Gastrocnemius medialis (tissue), 4 donors: ENCODE measurements at regions not wholly inside any gene's neighbourhood (a gene's known extent, or its start where the extent isn't known, plus 50 kb on each side); places are given as distances from the start of the nearest gene placed in this dataset.
A peak's percentile ranks its signal among the peaks of the same experiment; 100 is the strongest.

Source experiments
- ATAC-seq, 2 donors: fragments of 150-250 bp; one replicate each; pipeline ENCODE4 v1.9.1; 2016
- DNase-seq, 2 donors: peaks; one replicate each; pipeline ENCODE4 v3.0.0-alpha.2; 2019
- H3K27ac ChIP-seq, 4 donors: fragments of 200-600 bp; sonication (generic); 1 replicate in 1 of 4; 2 replicates in 3 of 4; pipeline ENCODE4 v1.5.1; 2016 to 2018; ENCODE audit warnings: mild to moderate bottlenecking in 2 of 4, moderate library complexity in 1 of 4
- H3K27me3 ChIP-seq, 3 donors: fragments of 200-600 bp; sonication (generic) in 2 of 3; 1 replicate in 1 of 3; 2 replicates in 2 of 3; pipeline versions ENCODE4 v1.5.1 to v1.6.0; 2016 to 2019; ENCODE audit warnings: mild to moderate bottlenecking in 1 of 3, moderate library complexity in 1 of 3
- H3K36me3 ChIP-seq, 2 donors: fragments of 200-600 bp; sonication (generic) in 1 of 2; one replicate each; pipeline ENCODE4 v1.5.1; 2017 to 2018
- H3K4me1 ChIP-seq, 2 donors: fragments of 200-600 bp; sonication (generic) in 1 of 2; one replicate each; pipeline ENCODE4 v1.5.1; 2016 to 2017; ENCODE audit warnings: mild to moderate bottlenecking in 2 of 2
- H3K4me3 ChIP-seq, 4 donors: fragments of 200-600 bp; sonication (generic) in 3 of 4; 1 replicate in 1 of 4; 2 replicates in 3 of 4; pipeline ENCODE4 v1.5.1; 2016 to 2019; ENCODE audit warnings: mild to moderate bottlenecking in 2 of 4
- H3K9me3 ChIP-seq, 3 donors: fragments of 200-600 bp; sonication (generic) in 2 of 3; 1 replicate in 1 of 3; 2 replicates in 2 of 3; pipeline ENCODE4 v1.5.1; 2016 to 2019
- CTCF ChIP-seq, 5 experiments: fragments of 450-650 bp in 3 of 5; fragments of 200-600 bp in 2 of 5; sonication (generic) in 2 of 5; IDR thresholded peaks in 4 of 5; conservative IDR thresholded peaks in 1 of 5; 1 replicate in 4 of 5; 2 replicates in 1 of 5; pipeline ENCODE4 v1.5.1; 2016 to 2019; ENCODE audit warnings: antibody characterized with exemption in 5 of 5, mild to moderate bottlenecking in 3 of 5, moderate library complexity in 3 of 5
- POLR2A ChIP-seq, 2 donors: fragments of 450-650 bp; IDR thresholded peaks; one replicate each; pipeline ENCODE4 v1.6.1; 2017; ENCODE audit warnings: antibody characterized with exemption in 2 of 2, mild to moderate bottlenecking in 2 of 2, moderate library complexity in 2 of 2
- in situ Hi-C, 4 donors: fragments of 200-750 bp; cut with MboI; loops; one replicate each; pipeline versions ENCODE4 v1.15.0 to v1.8.0; 2017; ENCODE audit warnings: low sequenced_read_pairs in 4 of 4
- intact Hi-C: fragments of 100-400 bp; cut with DNase I; formaldehyde crosslinking; loops from one replicate; pipeline ENCODE4 v1.15.1; 2023; ENCODE audit warnings: low total_unique reads

GRCh38 chr3:127041264-127041820 is 58.4 kb downstream of the PLXNA1 start:
- TF ChIP-seq CTCF (IDR thresholded peaks at IDR 0.05 in 4 of 5, conservative IDR thresholded peaks at IDR 0.05 in 1 of 5) (no peak), POLR2A (IDR thresholded peaks at IDR 0.05) (no peak)
- no peak overlapping the region for H3K4me3 ChIP-seq
- H3K36me3 ChIP-seq = no peaks in the 10 kb centered on the region
- in situ Hi-C loops = no loop called here
- no peak for ATAC-seq
- no peaks in the 10 kb centered on the region for H3K9me3 ChIP-seq
- H3K27me3 ChIP-seq = no peaks in the 10 kb centered on the region
- H3K4me1 ChIP-seq = no peaks in the 10 kb centered on the region
- intact Hi-C loops = no loop called here
- DNase-seq = peak in 1 of 2 donors; percentile 9
- H3K27ac ChIP-seq = no peak overlapping the region

- no peaks in the 10 kb centered on the region for H3K4me1 ChIP-seq
- ATAC-seq (no peak), DNase-seq (peak in 1 of 2 donors; percentile 1)
- in situ Hi-C loops (no loop called here), intact Hi-C loops (no loop called here)
- H3K27ac ChIP-seq = no peak overlapping the region
- no peaks in the 10 kb centered on the region for H3K36me3 ChIP-seq
- H3K4me3 ChIP-seq = no peak overlapping the region
- no peaks in the 10 kb centered on the region for H3K9me3 ChIP-seq
- TF ChIP-seq CTCF (IDR thresholded peaks at IDR 0.05 in 4 of 5, conservative IDR thresholded peaks at IDR 0.05 in 1 of 5) = no peak
- H3K27me3 ChIP-seq = no peaks in the 10 kb centered on the region
These were observed 59.0 kb downstream of the PLXNA1 start for GRCh38 chr3:127041933-127042332.

DNA sequence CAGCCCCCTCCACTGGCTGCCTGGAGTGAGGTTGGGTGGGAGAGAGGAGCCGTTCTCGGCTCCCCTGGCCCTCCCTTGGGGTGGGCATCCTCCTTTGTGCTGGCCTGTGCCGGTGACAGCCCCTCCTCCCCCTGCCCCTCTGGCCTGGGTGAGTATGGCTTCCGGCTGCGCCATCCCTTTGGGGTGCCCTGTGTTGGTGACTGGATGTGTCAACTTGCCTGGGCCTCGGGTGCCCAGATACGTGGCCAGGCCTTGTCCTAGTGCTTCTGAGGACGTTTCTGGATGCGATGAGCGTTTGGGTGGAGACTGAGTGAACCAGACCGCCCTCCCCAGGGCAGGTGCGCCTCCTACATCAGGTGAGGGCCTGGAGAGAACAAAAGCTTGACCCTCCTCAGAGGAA is 59.7 kb downstream of the PLXNA1 start:
- H3K9me3 ChIP-seq = no peaks in the 10 kb centered on the region
- peak in 1 of 2 donors; percentile 3 for DNase-seq
- intact Hi-C loops = no loop called here
- no peaks in the 10 kb centered on the region for H3K27me3 ChIP-seq
- no peaks in the 10 kb centered on the region for H3K4me1 ChIP-seq
- no peak for TF ChIP-seq POLR2A (IDR thresholded peaks at IDR 0.05)
- TF ChIP-seq CTCF (IDR thresholded peaks at IDR 0.05 in 4 of 5, conservative IDR thresholded peaks at IDR 0.05 in 1 of 5) = no peak
- no peaks in the 10 kb centered on the region for H3K36me3 ChIP-seq
- H3K27ac ChIP-seq = no peak overlapping the region
- no peak overlapping the region for H3K4me3 ChIP-seq
- no peak for ATAC-seq
- in situ Hi-C loops = no loop called here

GRCh38 chr3:127043041-127043641 is 60.2 kb downstream of the PLXNA1 start:
- Histone ChIP-seq H3K36me3 (no peaks in the 10 kb centered on the region), H3K4me3 (no peak overlapping the region), H3K27ac (no peak overlapping the region), H3K9me3 (no peaks in the 10 kb centered on the region), H3K4me1 (no peaks in the 10 kb centered on the region), H3K27me3 (no peaks in the 10 kb centered on the region)
- intact Hi-C loops = no loop called here
- DNase-seq (peak in 1 of 2 donors; percentile 13), ATAC-seq (no peak)
- in situ Hi-C loops = no loop called here
- TF ChIP-seq CTCF (IDR thresholded peaks at IDR 0.05 in 4 of 5, conservative IDR thresholded peaks at IDR 0.05 in 1 of 5) = no peak
- TF ChIP-seq POLR2A (IDR thresholded peaks at IDR 0.05) = no peak
